GM21723 (cell line): ENCODE measurements at regions not wholly inside any gene's neighbourhood (a gene's known extent, or its start where the extent isn't known, plus 50 kb on each side); places are given as distances from the start of the nearest gene placed in this dataset.
"Not testable (repeated sequence)": the region's sequence is repeated elsewhere in the genome, so short reads cannot be mapped to it uniquely, and the experiment has no call there.

ENCODE experiments used
- ATAC-seq: cut with Tn5 transposase; IDR thresholded peaks from one replicate; pipeline ENCODE4 v1.9.1; 2021; ENCODE audit warnings: mild to moderate bottlenecking, moderate library complexity; ENCODE audit not compliant: unreplicated experiment

- no peak for ATAC-seq
Observed at GRCh38 chr3:30539772-30540171, 66.6 kb upstream of the TGFBR2 start.

GRCh38 chr3:30541156-30541555, 65.2 kb upstream of the TGFBR2 start:
- ATAC-seq: not testable (repeated sequence)

GRCh38 chr3:30542897-30543296, 63.5 kb upstream of the TGFBR2 start:
- no peak for ATAC-seq

- ATAC-seq: no peak
Observed at GRCh38 chr3:30544812-30545211, 61.6 kb upstream of the TGFBR2 start.

GRCh38 chr3:30546934-30547333, 59.5 kb upstream of the TGFBR2 start:
- no peak for ATAC-seq

- no peak for ATAC-seq
Observed at GRCh38 chr3:30547716-30548115, 58.7 kb upstream of the TGFBR2 start.

GRCh38 chr3:30548600-30548999, 57.8 kb upstream of the TGFBR2 start:
- ATAC-seq: no peak

- no peak for ATAC-seq
Observed at GRCh38 chr3:30549600-30549999, 56.8 kb upstream of the TGFBR2 start.

- no peak for ATAC-seq
Observed at GRCh38 chr3:30550246-30550645, 56.2 kb upstream of the TGFBR2 start.

GRCh38 chr3:30551266-30551665, 55.1 kb upstream of the TGFBR2 start:
- no peak for ATAC-seq

GRCh38 chr3:30551927-30552326, 54.5 kb upstream of the TGFBR2 start:
- ATAC-seq: no peak

GRCh38 chr3:30553641-30554316, 52.6 kb upstream of the TGFBR2 start:
- no peak for ATAC-seq

GRCh38 chr3:30554317-30554690, 52.1 kb upstream of the TGFBR2 start:
- ATAC-seq: no peak

- ATAC-seq: no peak
Observed at GRCh38 chr3:30555968-30556367, 50.4 kb upstream of the TGFBR2 start.
